Omental fat pad (tissue), 3 donors: ENCODE measurements at regions not wholly inside any gene's neighbourhood (a gene's known extent, or its start where the extent isn't known, plus 50 kb on each side); places are given as distances from the start of the nearest gene placed in this dataset.
"Not testable (repeated sequence)": the region's sequence is repeated elsewhere in the genome, so short reads cannot be mapped to it uniquely, and the experiment has no call there.

Experiments
- ATAC-seq: fragments of 150-250 bp; one replicate; pipeline ENCODE4 v1.9.1; 2016; ENCODE audit warnings: mild to moderate bottlenecking, moderate library complexity; ENCODE audit not compliant: low FRiP score
- DNase-seq: peaks from one replicate; pipeline ENCODE4 v3.0.0-alpha.2; 2019; ENCODE audit warnings: low spot score
- CTCF ChIP-seq, 3 donors: fragments of 450-650 bp; IDR thresholded peaks; one replicate each; pipeline ENCODE4 v1.5.1; 2016 to 2017; ENCODE audit warnings: antibody characterized with exemption in 3 of 3, mild to moderate bottlenecking in 3 of 3, moderate library complexity in 2 of 3

- ATAC-seq (no peak), DNase-seq (no peak)
- no peak for TF ChIP-seq CTCF (IDR thresholded peaks at IDR 0.05)
Observed at GRCh38 chr7:142455392-142455791, 197.5 kb upstream of the PRSS58 start.

GRCh38 chr7:142454862-142455261 is 197.0 kb upstream of the PRSS58 start:
- no peak for ATAC-seq
- TF ChIP-seq CTCF (IDR thresholded peaks at IDR 0.05), result no peak
- DNase-seq, result no peak

DNA sequence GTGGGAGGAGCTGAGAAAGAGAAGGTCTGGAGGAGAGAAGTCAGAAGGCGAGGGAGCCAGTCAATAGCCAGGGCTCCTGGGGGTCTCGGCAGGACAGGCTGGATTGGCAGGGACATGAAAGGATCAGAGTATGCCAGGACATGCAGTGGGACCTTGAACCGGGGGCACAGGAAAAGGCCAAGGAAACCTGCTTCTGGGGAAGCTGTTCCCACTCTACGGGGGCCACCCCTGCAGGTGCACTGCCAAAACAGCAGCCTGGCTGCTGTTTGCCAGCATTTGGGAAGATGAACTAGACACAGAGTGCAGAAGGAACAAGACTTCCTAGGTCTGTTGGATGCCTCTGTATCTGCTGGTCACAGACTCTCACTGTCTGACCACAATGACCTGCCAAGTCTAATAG is 194.9 kb upstream of the PRSS58 start:
- no peak for TF ChIP-seq CTCF (IDR thresholded peaks at IDR 0.05)
- DNase-seq (no peak), ATAC-seq (no peak)

DNA sequence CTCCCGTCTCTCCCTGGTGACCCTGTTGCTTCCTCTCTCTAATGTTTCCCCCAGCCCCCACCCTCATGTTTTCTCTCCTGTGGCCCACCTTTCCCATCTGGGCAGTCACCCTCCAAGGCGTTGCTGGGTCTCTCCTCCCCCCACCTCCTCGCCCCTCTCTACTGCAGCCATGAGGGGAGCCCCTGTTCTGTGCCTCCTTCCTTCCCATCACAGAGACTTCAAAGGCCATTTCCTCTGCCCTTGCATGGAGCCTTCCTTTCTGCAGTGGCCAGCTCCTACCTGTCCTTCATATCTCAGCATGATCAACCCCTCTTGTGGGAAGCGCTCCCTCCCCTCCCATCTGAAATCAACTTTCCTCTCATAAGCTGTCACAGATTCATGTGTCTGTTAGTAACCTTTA is 194.0 kb upstream of the PRSS58 start:
- ATAC-seq (no peak), DNase-seq (no peak)
- TF ChIP-seq CTCF (IDR thresholded peaks at IDR 0.05), result no peak

GRCh38 chr7:142451296-142451695 is 193.4 kb upstream of the PRSS58 start:
- ATAC-seq, result peak; percentile 38
- DNase-seq, result no peak
- TF ChIP-seq CTCF (IDR thresholded peaks at IDR 0.05), result no peak

GRCh38 chr7:142450695-142451094 is 192.8 kb upstream of the PRSS58 start:
- no peak for TF ChIP-seq CTCF (IDR thresholded peaks at IDR 0.05)
- ATAC-seq (no peak), DNase-seq (no peak)

- DNase-seq, result no peak
- TF ChIP-seq CTCF (IDR thresholded peaks at IDR 0.05), result no peak
Observed at GRCh38 chr7:142450206-142450605, 192.3 kb upstream of the PRSS58 start.

DNA sequence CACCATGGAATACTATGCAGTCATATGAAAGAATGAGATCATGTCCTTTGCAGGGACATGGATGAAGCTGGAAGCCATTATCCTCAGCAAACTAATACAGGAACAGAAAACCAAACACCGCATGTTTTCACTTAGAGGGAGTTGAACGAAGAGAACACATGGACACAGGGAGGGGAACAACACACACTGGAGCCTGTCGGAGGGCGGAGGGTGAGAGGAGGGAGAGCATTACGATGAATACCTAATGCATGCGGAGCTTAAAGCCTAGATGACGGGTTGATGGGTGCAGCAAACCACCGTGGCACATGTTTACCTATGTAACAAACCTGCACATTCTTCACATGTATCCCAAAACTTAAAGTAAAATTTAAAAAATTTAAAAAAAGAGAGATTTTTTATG is 191.0 kb upstream of the PRSS58 start:
- DNase-seq, ATAC-seq: not testable (repeated sequence)

More at GRCh38 chr7:142450206-142450605, 192.3 kb upstream of the PRSS58 start:
- ATAC-seq, result no peak
